GM18508 (cell line): ENCODE measurements at regions not wholly inside any gene's neighbourhood (a gene's known extent, or its start where the extent isn't known, plus 50 kb on each side); places are given as distances from the start of the nearest gene placed in this dataset.
"Not testable (repeated sequence)": the region's sequence is repeated elsewhere in the genome, so short reads cannot be mapped to it uniquely, and the experiment has no call there.

Source experiments
- ATAC-seq: cut with Tn5 transposase; IDR thresholded peaks from one replicate; pipeline ENCODE4 v1.9.1; 2021; ENCODE audit warnings: moderate number of reproducible peaks; ENCODE audit not compliant: insufficient read depth, unreplicated experiment

DNA sequence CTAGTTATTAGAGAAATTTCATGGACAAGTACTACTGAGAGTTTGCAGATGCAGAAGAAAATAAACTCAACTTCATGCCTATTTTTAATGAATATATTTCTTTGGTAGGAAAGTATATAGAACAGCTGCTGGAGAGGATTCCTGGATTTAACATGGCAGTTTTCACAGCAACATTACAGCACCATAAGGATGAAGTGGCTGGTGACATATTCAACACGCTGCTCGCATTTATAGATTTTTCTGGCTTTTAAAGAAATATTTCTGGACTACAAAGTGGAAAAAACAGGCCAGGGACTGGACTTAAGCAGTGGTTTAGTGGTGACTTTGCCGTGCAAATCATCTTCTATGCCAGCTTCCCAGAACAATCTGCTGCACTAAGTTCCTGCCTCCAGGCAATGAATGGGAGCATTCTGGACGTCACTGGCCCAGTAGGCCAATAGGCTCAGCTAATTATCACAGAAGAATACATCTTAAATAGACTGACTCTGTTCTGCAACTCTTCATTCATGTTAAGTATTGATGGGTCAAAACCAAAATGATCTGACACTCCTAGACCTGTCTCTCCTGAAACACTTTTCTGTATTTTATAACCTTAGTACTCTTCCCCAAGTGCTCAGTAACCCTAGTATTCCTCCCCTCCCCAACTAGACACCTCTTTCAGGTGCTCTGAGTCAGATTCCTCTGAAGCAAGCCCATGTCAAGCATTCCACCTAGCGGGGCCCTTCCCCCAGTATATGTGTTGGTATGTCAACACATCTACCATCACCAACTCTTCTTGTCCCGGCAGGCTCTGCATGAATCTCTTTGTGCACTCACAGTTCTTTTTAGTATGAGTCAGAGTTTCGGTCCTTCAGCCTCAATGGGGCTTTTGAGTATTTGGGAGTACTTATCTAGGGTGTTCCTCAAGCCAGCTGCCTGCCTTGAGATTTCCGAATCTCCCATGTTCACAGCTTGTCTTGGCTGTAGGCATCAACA lies 625.5 kb downstream of the CHSY3 start:
- ATAC-seq: no peak

- ATAC-seq: no peak
These were observed 624.8 kb downstream of the CHSY3 start for GRCh38 chr5:130529111-130529510.

- ATAC-seq: no peak
These were observed 624.2 kb downstream of the CHSY3 start for GRCh38 chr5:130528474-130528873.

DNA sequence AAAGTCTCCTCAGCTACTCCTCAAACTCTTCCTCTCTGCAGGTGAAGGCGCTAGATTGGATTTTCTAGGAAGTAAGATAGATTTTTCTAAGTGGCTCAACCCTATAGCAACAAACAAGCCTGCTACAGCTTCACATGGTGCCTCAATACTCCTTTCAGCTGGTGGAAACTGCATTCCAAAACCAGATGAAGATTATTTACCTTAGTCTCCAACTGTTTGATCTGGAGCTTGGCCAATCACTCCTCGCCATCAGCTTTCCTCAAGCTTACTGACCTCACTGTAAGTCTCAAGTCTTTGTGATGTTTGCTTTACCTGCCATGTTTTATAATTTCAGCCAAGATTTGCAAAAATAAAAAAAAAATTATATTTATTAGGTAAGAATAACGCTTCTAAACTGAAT lies 622.4 kb downstream of the CHSY3 start:
- ATAC-seq: no peak

DNA sequence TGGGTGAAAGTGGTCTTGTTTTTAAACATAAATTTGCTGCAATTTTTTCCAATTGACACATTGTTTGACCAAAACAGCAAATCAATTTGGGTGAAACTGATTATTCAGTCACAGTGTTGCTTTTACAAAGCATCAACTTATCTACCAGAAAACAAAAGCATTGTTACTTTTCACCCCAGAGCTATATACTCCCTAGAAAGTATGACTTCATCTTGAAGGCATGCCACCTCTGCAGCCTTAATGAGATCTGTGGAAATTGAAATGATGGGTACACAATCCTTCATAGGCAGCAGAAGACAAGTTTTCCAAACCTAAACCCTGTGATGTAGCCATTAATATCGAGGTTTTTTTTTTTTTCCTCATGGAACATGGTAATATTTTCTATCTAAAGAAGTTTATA lies 615.9 kb downstream of the CHSY3 start:
- ATAC-seq: no peak

DNA sequence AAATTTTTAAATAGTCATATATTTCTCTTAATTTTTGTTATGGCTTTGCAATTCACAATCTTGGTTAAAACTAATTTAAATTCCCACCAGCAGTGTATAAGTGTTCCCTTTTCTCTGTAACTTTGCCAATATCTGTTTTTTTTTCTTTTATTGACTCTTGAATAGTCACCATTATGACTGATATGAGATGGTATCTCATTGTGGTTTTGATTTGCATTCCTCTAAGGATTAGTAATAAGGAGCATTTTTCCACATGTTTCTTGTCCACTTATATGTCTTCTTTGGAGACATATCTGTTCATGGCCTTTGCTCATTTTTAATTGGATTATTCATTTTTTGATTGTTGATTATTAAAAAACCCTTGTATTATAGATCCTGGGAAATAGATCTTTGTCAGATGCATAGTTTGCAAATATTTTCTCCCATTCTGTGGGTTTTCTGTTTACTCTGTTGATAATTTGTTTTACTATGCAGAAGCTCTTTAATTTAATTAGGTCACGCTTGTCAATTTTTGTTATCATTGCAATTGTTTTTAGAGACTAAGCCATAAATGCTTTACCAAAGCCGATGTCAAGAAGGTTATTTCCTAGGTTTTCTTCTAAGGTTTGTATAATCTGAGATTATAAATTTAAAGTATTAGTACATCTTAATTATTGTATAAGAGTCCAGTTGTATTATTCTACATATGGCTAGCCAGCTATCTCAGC lies 610.9 kb downstream of the CHSY3 start:
- ATAC-seq: no peak

DNA sequence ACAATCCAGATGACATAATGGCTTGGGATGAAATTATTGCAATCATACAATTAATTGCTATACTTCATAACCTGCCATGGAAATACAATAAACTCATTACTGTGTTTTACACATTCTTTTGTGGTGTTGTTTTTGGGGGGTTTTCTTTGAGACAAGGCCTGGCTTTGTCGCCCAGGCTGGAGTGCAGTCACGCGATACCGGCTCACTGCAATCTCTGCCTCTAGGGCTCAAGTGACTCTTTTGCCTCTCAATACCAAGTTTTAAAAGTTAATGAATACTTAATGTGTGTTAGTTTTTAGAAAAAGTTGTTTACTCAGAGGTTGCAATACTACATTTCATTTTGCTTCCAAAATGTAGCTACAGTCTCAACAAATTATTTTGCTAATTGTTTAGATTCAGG lies 598.4 kb downstream of the CHSY3 start:
- ATAC-seq: no peak

DNA sequence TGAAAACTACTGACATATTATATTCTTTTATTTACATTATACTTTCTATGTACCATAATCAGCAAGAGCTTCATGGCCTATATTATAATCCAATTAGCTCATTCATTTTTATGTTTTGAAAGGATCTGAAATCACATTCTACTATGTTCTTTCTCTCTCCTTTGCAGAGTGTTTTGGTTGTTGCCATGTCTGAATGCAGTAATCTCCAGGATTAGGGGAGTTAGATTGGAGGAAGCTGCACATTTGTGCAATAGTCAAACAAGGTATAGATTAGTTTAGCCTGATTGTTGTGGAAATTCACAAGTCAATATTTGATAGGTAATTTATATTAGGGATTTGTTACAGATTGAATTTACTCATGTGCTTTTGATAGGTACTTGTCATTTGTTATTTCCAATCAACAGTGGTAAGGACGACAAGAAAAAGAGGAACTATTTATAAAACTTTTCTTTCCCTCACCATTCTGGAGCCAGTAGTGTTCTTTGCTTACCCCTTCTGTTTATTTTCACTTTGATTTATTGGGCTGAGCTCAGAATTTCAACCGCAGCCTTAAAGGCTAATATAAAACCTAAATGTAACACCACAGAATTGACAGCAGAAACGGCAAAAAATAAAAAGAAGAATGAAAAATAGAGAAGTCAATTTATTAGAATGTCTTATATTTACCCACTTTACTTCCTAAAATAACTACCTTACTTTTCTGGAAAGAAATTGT lies 597.0 kb downstream of the CHSY3 start:
- ATAC-seq: no peak

GRCh38 chr5:130500495-130500894 lies 596.2 kb downstream of the CHSY3 start:
- not testable (repeated sequence) for ATAC-seq

GRCh38 chr5:130496215-130496614 lies 592.0 kb downstream of the CHSY3 start:
- no peak for ATAC-seq

- ATAC-seq: no peak
These were observed 584.0 kb downstream of the CHSY3 start for GRCh38 chr5:130488252-130488651.

GRCh38 chr5:130479045-130479804 lies 575.0 kb downstream of the CHSY3 start:
- no peak for ATAC-seq

DNA sequence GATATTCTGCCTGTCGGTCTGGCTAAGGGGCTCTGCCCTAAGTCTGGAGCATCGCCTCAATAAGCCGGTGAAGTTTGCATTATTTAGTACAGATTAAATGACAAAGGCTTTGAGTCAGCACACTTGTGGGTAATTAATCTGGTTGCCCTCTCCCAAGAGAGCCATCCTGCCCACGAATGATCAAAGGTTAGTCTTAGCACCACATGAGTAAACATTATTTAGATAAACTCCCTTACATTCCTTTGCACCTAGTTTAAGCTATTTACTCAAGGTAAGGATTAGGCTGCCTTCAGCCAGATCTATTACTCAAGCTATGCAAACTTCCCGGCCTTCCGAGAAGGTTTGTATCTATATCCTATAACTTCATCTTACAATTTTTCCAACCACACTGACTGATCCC lies 572.1 kb downstream of the CHSY3 start:
- ATAC-seq: no peak

DNA sequence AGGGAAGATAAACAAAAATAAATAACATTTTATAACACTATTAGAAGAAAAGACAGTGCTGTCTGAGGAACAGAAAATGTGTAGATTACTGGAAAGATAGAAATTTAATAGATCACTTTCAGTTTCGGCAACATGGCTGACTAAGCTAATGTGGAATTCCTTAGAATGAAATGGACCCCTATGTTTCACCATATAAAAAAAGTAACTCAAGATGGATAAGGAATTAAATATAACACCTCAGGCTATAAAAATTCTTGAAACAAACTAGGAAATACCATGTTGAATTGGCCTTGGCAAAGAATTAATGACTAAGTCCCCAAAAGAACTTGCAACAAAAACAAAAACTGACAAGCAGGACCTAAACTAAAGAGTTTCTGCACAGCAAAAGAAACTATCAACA lies 558.3 kb downstream of the CHSY3 start:
- no peak for ATAC-seq

DNA sequence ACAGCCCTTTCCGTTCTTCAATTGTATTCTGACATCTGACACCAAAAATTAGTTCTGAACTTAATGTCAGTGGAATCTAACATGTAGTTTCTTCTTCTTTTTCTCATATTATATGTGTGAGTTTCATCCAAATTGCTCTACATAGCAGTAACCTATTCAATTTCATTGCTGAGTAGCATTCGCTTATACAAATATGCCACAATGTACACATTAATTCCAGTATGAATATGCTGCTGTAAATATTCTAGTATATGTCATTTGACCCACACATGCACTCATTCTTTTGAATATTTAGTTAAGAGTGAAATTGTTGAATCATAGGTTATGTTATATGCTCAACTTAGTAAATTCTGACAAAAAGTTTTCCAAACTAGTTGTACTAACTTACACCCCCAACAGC lies 550.9 kb downstream of the CHSY3 start:
- no peak for ATAC-seq

DNA sequence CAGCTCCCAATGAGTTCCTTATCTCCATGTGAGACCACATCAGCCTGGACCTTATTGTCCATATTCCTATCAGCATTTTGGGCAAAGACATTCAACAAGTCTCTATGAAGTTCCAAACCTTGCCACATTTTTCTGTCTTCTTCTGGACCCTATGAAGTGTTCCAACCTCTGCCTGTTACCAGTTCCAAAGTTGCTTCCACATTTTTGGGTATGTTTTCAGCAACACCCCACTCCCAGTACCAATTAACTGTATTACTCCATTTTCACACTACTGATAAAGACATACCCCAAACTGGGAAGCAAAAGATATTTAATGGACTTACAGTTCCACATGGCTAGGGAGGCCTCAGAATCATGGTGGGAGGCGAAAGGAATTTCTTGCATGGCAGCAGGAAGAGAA lies 548.5 kb downstream of the CHSY3 start:
- ATAC-seq: no peak

DNA sequence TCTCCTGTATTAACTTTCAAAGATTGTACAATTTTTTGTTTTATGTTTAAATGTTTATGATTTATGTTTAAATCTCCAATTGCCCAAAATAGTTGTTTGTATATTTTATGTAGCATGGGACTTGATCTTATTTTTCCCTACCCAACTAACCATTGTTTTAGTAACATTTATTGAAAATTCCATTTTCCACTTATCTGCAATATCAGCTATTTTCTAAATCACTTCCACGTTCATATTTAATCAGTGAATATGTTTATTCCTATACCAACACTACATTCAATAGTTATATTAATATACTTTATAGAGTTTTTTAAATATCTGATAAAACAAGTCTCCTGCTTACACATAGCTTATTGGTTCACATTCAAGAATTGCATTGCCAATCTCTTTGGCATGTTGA lies 532.2 kb downstream of the CHSY3 start:
- ATAC-seq: no peak

DNA sequence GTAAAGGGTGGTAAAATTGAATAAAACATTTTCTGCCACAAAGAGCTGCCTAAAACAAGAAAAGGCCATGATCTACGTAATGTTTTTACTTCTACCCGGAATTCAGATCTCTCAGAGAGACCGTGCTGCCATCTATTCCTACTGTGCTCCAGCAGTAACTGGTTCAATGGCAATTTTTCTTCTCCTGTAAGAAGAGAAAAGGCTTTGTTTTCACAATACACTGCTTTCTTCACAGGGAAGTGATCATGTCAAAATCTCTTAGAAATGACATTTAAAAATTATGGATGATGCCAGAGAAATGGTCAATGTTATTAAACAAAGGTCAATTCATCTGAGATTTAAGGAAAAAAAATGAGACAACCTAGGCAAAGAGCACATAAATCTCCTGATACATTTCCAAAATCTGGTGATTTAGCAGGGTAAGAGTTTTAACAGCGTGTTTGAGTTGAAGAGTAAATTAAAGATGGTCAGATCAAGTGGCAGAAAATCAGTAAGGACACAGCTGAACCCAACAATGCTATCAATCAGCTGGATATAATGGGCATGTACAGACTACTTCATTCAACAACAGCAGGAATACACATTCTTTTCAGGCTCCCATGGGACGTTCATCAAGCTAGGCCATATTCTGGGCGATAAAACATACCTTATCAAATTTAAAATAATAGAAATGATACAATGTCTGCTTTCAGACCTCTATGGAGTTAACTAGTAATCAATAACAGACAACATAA lies 523.1 kb downstream of the CHSY3 start:
- no peak for ATAC-seq

GRCh38 chr5:130425424-130425823 lies 521.2 kb downstream of the CHSY3 start:
- ATAC-seq: no peak

- ATAC-seq: no peak
These were observed 520.1 kb downstream of the CHSY3 start for GRCh38 chr5:130424341-130424740.
